ENCODE measurements at regions not wholly inside any gene's neighbourhood (a gene's known extent, or its start where the extent isn't known, plus 50 kb on each side); places are given as distances from the start of the nearest gene placed in this dataset.

- in situ Hi-C loops (cut with HindIII; ENCODE audit: low sequenced_read_pairs): no loop called here
Observed at GRCh38 chr5:158381614-158382160, 522.7 kb upstream of the CLINT1 start.

GRCh38 chr5:158380661-158381060 lies 521.7 kb upstream of the CLINT1 start:
- in situ Hi-C loops (cut with HindIII; ENCODE audit: low sequenced_read_pairs): no loop called here

- in situ Hi-C loops (cut with HindIII; ENCODE audit: low sequenced_read_pairs): no loop called here
Observed at GRCh38 chr5:158378931-158379330, 520.0 kb upstream of the CLINT1 start.

- in situ Hi-C loops (cut with HindIII; ENCODE audit: low sequenced_read_pairs): no loop called here
Observed at GRCh38 chr5:158376679-158377078, 517.7 kb upstream of the CLINT1 start.

GRCh38 chr5:158375531-158375930 lies 516.6 kb upstream of the CLINT1 start:
- in situ Hi-C loops (cut with HindIII; ENCODE audit: low sequenced_read_pairs): no loop called here

- in situ Hi-C loops (cut with HindIII; ENCODE audit: low sequenced_read_pairs): loop anchor here (5.0 kb wide), 1 partner anchor 37 kb away; no protein-coding TSS in a partner anchor
Observed at GRCh38 chr5:158373608-158374395, 514.9 kb upstream of the CLINT1 start.

- in situ Hi-C loops (cut with HindIII; ENCODE audit: low sequenced_read_pairs): no loop called here
Observed at GRCh38 chr5:158369241-158369640, 510.3 kb upstream of the CLINT1 start.

GRCh38 chr5:158368686-158369085 lies 509.7 kb upstream of the CLINT1 start:
- in situ Hi-C loops (cut with HindIII; ENCODE audit: low sequenced_read_pairs): no loop called here

GRCh38 chr5:158364367-158364766 lies 505.4 kb upstream of the CLINT1 start:
- in situ Hi-C loops (cut with HindIII; ENCODE audit: low sequenced_read_pairs): no loop called here

- in situ Hi-C loops (cut with HindIII; ENCODE audit: low sequenced_read_pairs): no loop called here
Observed at GRCh38 chr5:158354958-158355357, 496.0 kb upstream of the CLINT1 start.

- in situ Hi-C loops (cut with HindIII; ENCODE audit: low sequenced_read_pairs): no loop called here
Observed at GRCh38 chr5:158351485-158352125, 492.7 kb upstream of the CLINT1 start.

GRCh38 chr5:158349987-158350386 lies 491.0 kb upstream of the CLINT1 start:
- in situ Hi-C loops (cut with HindIII; ENCODE audit: low sequenced_read_pairs): no loop called here

- in situ Hi-C loops (cut with HindIII; ENCODE audit: low sequenced_read_pairs): no loop called here
Observed at GRCh38 chr5:158344376-158344775, 485.4 kb upstream of the CLINT1 start.

GRCh38 chr5:158340608-158341007 lies 481.7 kb upstream of the CLINT1 start:
- in situ Hi-C loops (cut with HindIII; ENCODE audit: low sequenced_read_pairs): no loop called here

GRCh38 chr5:158326256-158326655 lies 467.3 kb upstream of the CLINT1 start:
- in situ Hi-C loops (cut with HindIII; ENCODE audit: low sequenced_read_pairs): no loop called here

GRCh38 chr5:158324236-158324635 lies 465.3 kb upstream of the CLINT1 start:
- in situ Hi-C loops (cut with HindIII; ENCODE audit: low sequenced_read_pairs): no loop called here

GRCh38 chr5:158322620-158323019 lies 463.7 kb upstream of the CLINT1 start:
- in situ Hi-C loops (cut with HindIII; ENCODE audit: low sequenced_read_pairs): no loop called here

- in situ Hi-C loops (cut with HindIII; ENCODE audit: low sequenced_read_pairs): no loop called here
Observed at GRCh38 chr5:158320934-158321333, 462.0 kb upstream of the CLINT1 start.

GRCh38 chr5:158320178-158320674 lies 461.3 kb upstream of the CLINT1 start:
- in situ Hi-C loops (cut with HindIII; ENCODE audit: low sequenced_read_pairs): no loop called here

GRCh38 chr5:158317507-158317906 lies 458.6 kb upstream of the CLINT1 start:
- in situ Hi-C loops (cut with HindIII; ENCODE audit: low sequenced_read_pairs): no loop called here

GRCh38 chr5:158313733-158314464 lies 455.0 kb upstream of the CLINT1 start:
- in situ Hi-C loops (cut with HindIII; ENCODE audit: low sequenced_read_pairs): no loop called here
